ENCODE measurements at regions not wholly inside any gene's neighbourhood (a gene's known extent, or its start where the extent isn't known, plus 50 kb on each side); places are given as distances from the start of the nearest gene placed in this dataset.

GRCh38 chr3:107969525-107969924 lies 121.3 kb downstream of the CD47 start:
- Histone ChIP-seq H3K9me3 (replicated peaks; ENCODE audit: control insufficient read depth, insufficient read depth, low read length) (no peaks in the 10 kb centered on the region), H4K20me1 (ENCODE audit: control insufficient read depth, insufficient read depth) (no peaks in the 10 kb centered on the region), H2AFZ (ENCODE audit: control insufficient read depth, low read depth, low read length) (no peak overlapping the region), H3K4me2 (ENCODE audit: control insufficient read depth, insufficient read depth) (no peak overlapping the region), H3K9ac (ENCODE audit: control insufficient read depth, insufficient read depth, low read length) (no peak overlapping the region), H3K27ac (ENCODE audit: control insufficient read depth, insufficient read depth) (no peak overlapping the region), H3K4me1 (ENCODE audit: control insufficient read depth, insufficient read depth, low read length) (no peaks in the 10 kb centered on the region), H3K79me2 (ENCODE audit: control insufficient read depth, insufficient read depth, low read length) (no peaks in the 10 kb centered on the region), H3K4me3 (no peak overlapping the region), H3K36me3 (ENCODE audit: control insufficient read depth in 2 of 2, insufficient read depth in 2 of 2, low read length in 1 of 2) (no peaks in the 10 kb centered on the region), H3K27me3 (replicated peaks in 1 of 2; ENCODE audit: control insufficient read depth in 2 of 2, insufficient read depth in 2 of 2, low read length in 1 of 2) (no peaks in the 10 kb centered on the region)
- ChIA-PET RAD21 (ENCODE audit: unreplicated experiment) (no interaction called here), POLR2A (no interaction called here), SMC1A (ENCODE audit: uncharacterized antibody, unreplicated experiment) (interaction anchor here (1.1 kb wide), 1 partner anchor 16 kb away, joined by 3 read pairs; no protein-coding TSS in a partner anchor), CTCF (interaction anchor here (0.6 kb wide), 1 partner anchor 9 kb away, joined by 4 read pairs; no protein-coding TSS in a partner anchor)
- no TSS peak for BruUV-seq (replicated peaks)
- FAIRE-seq (no peak), DNase-seq (ENCODE audit: low read depth, low spot score) (no peak), ATAC-seq (no peak)
- intact Hi-C loops (cut with micrococcal nuclease; ENCODE audit: unreplicated experiment) (no loop called here), in situ Hi-C loops (cut with MboI) (no loop called here)
- WGBS (ENCODE audit: insufficient coverage, insufficient replicate concordance, low lambda C conversion rate, missing lambda C conversion rate), result 60% methylated on average over 4 of the region's 4 CpGs
- TF ChIP-seq CREM (IDR thresholded peaks at IDR 0.05; ENCODE audit: low read depth) (no peak), MTA3 (IDR thresholded peaks at IDR 0.05; ENCODE audit: borderline replicate concordance, low read length) (no peak), NRF1 (conservative IDR thresholded peaks at IDR 0.05; ENCODE audit: low read depth, low read length) (no peak), NR2F1 (conservative IDR thresholded peaks at IDR 0.05) (no peak), HCFC1 (IDR thresholded peaks at IDR 0.05; ENCODE audit: low read length) (no peak), CEBPB (IDR thresholded peaks at IDR 0.05; ENCODE audit: borderline replicate concordance in 1 of 2, low read depth in 2 of 2, low read length in 2 of 2) (no peak), RELB (IDR thresholded peaks at IDR 0.05; ENCODE audit: low read depth) (no peak), POLR2AphosphoS5 (IDR thresholded peaks at IDR 0.05; ENCODE audit: low read length) (no peak), BACH1 (IDR thresholded peaks at IDR 0.05; ENCODE audit: borderline replicate concordance) (no peak), ZSCAN29 (IDR thresholded peaks at IDR 0.05) (no peak), ATF7 (IDR thresholded peaks at IDR 0.05; ENCODE audit: low read depth) (no peak), CUX1 (IDR thresholded peaks at IDR 0.05; ENCODE audit: insufficient replicate concordance, low read depth, low read length) (no peak), POLR2A (IDR thresholded peaks at IDR 0.05; ENCODE audit: low read depth, low read length) (no peak)

Data from GM12878 (cell line).